ENCODE measurements at regions not wholly inside any gene's neighbourhood (a gene's known extent, or its start where the extent isn't known, plus 50 kb on each side); places are given as distances from the start of the nearest gene placed in this dataset.

GRCh38 chr6:25180630-25181349 is 98.4 kb upstream of the CARMIL1 start:
- no peak for TF ChIP-seq POLR2AphosphoS5 (IDR thresholded peaks at IDR 0.05; ENCODE audit: low read length)
- no peak for TF ChIP-seq TAF1 (IDR thresholded peaks at IDR 0.05; ENCODE audit: borderline replicate concordance, low read depth, low read length)
- TF ChIP-seq CTCF (IDR thresholded peaks at IDR 0.05 in 2 of 3, conservative IDR thresholded peaks at IDR 0.05 in 1 of 3; ENCODE audit: control insufficient read depth in 2 of 3, extremely low read depth in 1 of 3, insufficient read depth in 1 of 3, low read depth in 3 of 3, low read length in 3 of 3) = no peak
- no peak for TF ChIP-seq RFX5 (IDR thresholded peaks at IDR 0.05; ENCODE audit: low read depth, low read length)
- TF ChIP-seq RAD21 (IDR thresholded peaks at IDR 0.05; ENCODE audit: insufficient read depth, low read depth, low read length) = no peak
- TF ChIP-seq IRF4 (IDR thresholded peaks at IDR 0.05; ENCODE audit: low read depth, low read length) = no peak
- no peak for TF ChIP-seq ZSCAN29 (IDR thresholded peaks at IDR 0.05)
- TF ChIP-seq SP1 (IDR thresholded peaks at IDR 0.05; ENCODE audit: low read depth, low read length) = no peak
- TF ChIP-seq BCL11A (IDR thresholded peaks at IDR 0.05; ENCODE audit: low read depth, low read length) = no peak

All from GM12878 (cell line).